Suprapubic skin (tissue), 4 donors: ENCODE measurements at regions not wholly inside any gene's neighbourhood (a gene's known extent, or its start where the extent isn't known, plus 50 kb on each side); places are given as distances from the start of the nearest gene placed in this dataset.
"Not testable (repeated sequence)": the region's sequence is repeated elsewhere in the genome, so short reads cannot be mapped to it uniquely, and the experiment has no call there.

Experiments
- DNase-seq, 2 donors: peaks; one replicate each; pipeline ENCODE4 v3.0.0-alpha.2; 2019; ENCODE audit warnings: low spot score in 2 of 2
- H3K27ac ChIP-seq: fragments of 200-600 bp; sonication (generic); one replicate; pipeline ENCODE4 v1.5.1; 2019
- H3K27me3 ChIP-seq: fragments of 200-600 bp; sonication (generic); one replicate; pipeline ENCODE4 v1.5.1; 2019
- H3K36me3 ChIP-seq: fragments of 200-600 bp; sonication (generic); one replicate; pipeline ENCODE4 v1.5.1; 2019
- H3K4me1 ChIP-seq: fragments of 200-600 bp; sonication (generic); one replicate; pipeline ENCODE4 v1.5.1; 2019
- H3K4me3 ChIP-seq: fragments of 200-600 bp; sonication (generic); one replicate; pipeline ENCODE4 v1.5.1; 2019; ENCODE audit warnings: mild to moderate bottlenecking
- H3K9me3 ChIP-seq: fragments of 200-600 bp; sonication (generic); one replicate; pipeline ENCODE4 v1.5.1; 2019
- CTCF ChIP-seq, 2 donors: fragments of 200-600 bp in 1 of 2; fragments of 450-650 bp in 1 of 2; sonication (generic) in 1 of 2; IDR thresholded peaks; one replicate each; pipeline ENCODE4 v1.5.1; 2016 to 2019; ENCODE audit warnings: antibody characterized with exemption in 2 of 2, mild to moderate bottlenecking in 1 of 2, moderate library complexity in 1 of 2
- EP300 ChIP-seq: sonication (generic); formaldehyde crosslinking; IDR thresholded peaks from one replicate; pipeline ENCODE4 v1.6.1; 2017; ENCODE audit warnings: antibody characterized with exemption
- POLR2A ChIP-seq, 2 donors: fragments of 450-650 bp; IDR thresholded peaks; one replicate each; pipeline ENCODE4 v1.6.1; 2017; ENCODE audit warnings: antibody characterized with exemption in 2 of 2, mild to moderate bottlenecking in 2 of 2, moderate library complexity in 2 of 2
- POLR2AphosphoS5 ChIP-seq, 3 donors: sonication (generic); formaldehyde crosslinking; IDR thresholded peaks; one replicate each; pipeline ENCODE4 v1.6.1; 2017; ENCODE audit warnings: antibody characterized with exemption in 3 of 3
- WGBS: methylation state at CpG from one replicate; pipeline ENCODE4 v1.1.5; 2018; 5-methylcytosine and 5-hydroxymethylcytosine counted together

GRCh38 chr17:30600060-30600829 is 123.0 kb downstream of the GOSR1 start:
- peak; percentile 43 to 78 for TF ChIP-seq POLR2A (IDR thresholded peaks at IDR 0.05)
- peak in 1 of 2 donors; percentile 47 for TF ChIP-seq CTCF (IDR thresholded peaks at IDR 0.05)
- peak in 2 of 3 donors; percentile 64 to 72 for TF ChIP-seq POLR2AphosphoS5 (IDR thresholded peaks at IDR 0.05)
- no peak for TF ChIP-seq EP300
- 2% methylated on average over 26 of the region's 78 CpGs for WGBS
- H3K36me3 ChIP-seq, result no peaks in the 10 kb centered on the region
- H3K4me1 ChIP-seq, result peaks cover 21% of the 10 kb centered on the region
- no peaks in the 10 kb centered on the region for H3K9me3 ChIP-seq
- DNase-seq, result peak; percentile 87 to 89
- peak overlapping the region; percentile 92 for H3K27ac ChIP-seq
- H3K27me3 ChIP-seq, result no peaks in the 10 kb centered on the region
- H3K4me3 ChIP-seq, result peak overlapping the region; percentile 93

- no peaks in the 10 kb centered on the region for H3K36me3 ChIP-seq
- peak overlapping the region; percentile 93 for H3K4me3 ChIP-seq
- peak overlapping the region; percentile 92 for H3K27ac ChIP-seq
- TF ChIP-seq POLR2AphosphoS5 (IDR thresholded peaks at IDR 0.05), result no peak
- TF ChIP-seq CTCF (IDR thresholded peaks at IDR 0.05), result no peak
- TF ChIP-seq EP300, result no peak
- TF ChIP-seq POLR2A (IDR thresholded peaks at IDR 0.05), result no peak
- H3K27me3 ChIP-seq, result no peaks in the 10 kb centered on the region
- H3K9me3 ChIP-seq, result no peaks in the 10 kb centered on the region
- H3K4me1 ChIP-seq, result peaks cover 21% of the 10 kb centered on the region
- 41% methylated on average over 13 of the region's 13 CpGs for WGBS
- DNase-seq, result no peak
Measured at GRCh38 chr17:30599428-30600059, 122.3 kb downstream of the GOSR1 start.

- Histone ChIP-seq H3K27me3 (no peaks in the 10 kb centered on the region), H3K27ac (no peak overlapping the region), H3K4me1 (peaks cover 21% of the 10 kb centered on the region), H3K36me3 (no peaks in the 10 kb centered on the region), H3K9me3 (no peaks in the 10 kb centered on the region), H3K4me3 (no peak overlapping the region)
- 92% methylated on average over 4 of the region's 4 CpGs for WGBS
- no peak for TF ChIP-seq CTCF (IDR thresholded peaks at IDR 0.05)
- TF ChIP-seq EP300, result no peak
- TF ChIP-seq POLR2A (IDR thresholded peaks at IDR 0.05), result no peak
- no peak for TF ChIP-seq POLR2AphosphoS5 (IDR thresholded peaks at IDR 0.05)
- no peak for DNase-seq
Measured at GRCh38 chr17:30597776-30598288, 120.6 kb downstream of the GOSR1 start.

GRCh38 chr17:30596948-30597775 is 120.0 kb downstream of the GOSR1 start:
- WGBS, result 97% methylated on average over 6 of the region's 8 CpGs
- not testable (repeated sequence) for DNase-seq, H3K36me3 ChIP-seq, H3K27me3 ChIP-seq, H3K27ac ChIP-seq, H3K9me3 ChIP-seq, H3K4me3 ChIP-seq
- H3K4me1 ChIP-seq, result peaks cover 16% of the 10 kb centered on the region

GRCh38 chr17:30594953-30595371 is 117.8 kb downstream of the GOSR1 start:
- H3K4me3 ChIP-seq, H3K4me1 ChIP-seq, H3K36me3 ChIP-seq, H3K27me3 ChIP-seq, H3K9me3 ChIP-seq, DNase-seq, H3K27ac ChIP-seq: not testable (repeated sequence)
- WGBS, result 95% methylated on average over 10 of the region's 10 CpGs
